ENCODE measurements at regions not wholly inside any gene's neighbourhood (a gene's known extent, or its start where the extent isn't known, plus 50 kb on each side); places are given as distances from the start of the nearest gene placed in this dataset.

- TF ChIP-seq GATA3 (IDR thresholded peaks at IDR 0.05; ENCODE audit: low read depth, low read length), result no peak
- TF ChIP-seq GATA2 (IDR thresholded peaks at IDR 0.05; ENCODE audit: low read depth, low read length), result no peak
Measured at GRCh38 chr3:473033-473800, 276.7 kb downstream of the CHL1 start.

Measured in SH-SY5Y (cell line).